Smooth muscle cell (in vitro differentiated cells): ENCODE measurements at regions not wholly inside any gene's neighbourhood (a gene's known extent, or its start where the extent isn't known, plus 50 kb on each side); places are given as distances from the start of the nearest gene placed in this dataset.
"Not testable (repeated sequence)": the region's sequence is repeated elsewhere in the genome, so short reads cannot be mapped to it uniquely, and the experiment has no call there.

Experiments
- DNase-seq: peaks from one replicate; lab custom pipeline; 2025; ENCODE audit not compliant: unreplicated experiment; lab: John Stamatoyannopoulos, UW
- H2AFZ ChIP-seq: fragments of 200-600 bp; sonication (generic); 2 replicates; pipeline ENCODE4 v1.6.0; 2016; ENCODE audit warnings: antibody characterized with exemption, low read depth, mild to moderate bottlenecking
- H3F3A ChIP-seq: fragments of 200-600 bp; sonication (generic); 2 replicates; pipeline ENCODE4 v1.6.0; 2017; ENCODE audit warnings: antibody characterized with exemption, low read depth
- H3K27ac ChIP-seq: fragments of 200-600 bp; sonication (generic); 2 replicates; pipeline ENCODE4 v1.5.1; 2016; ENCODE audit warnings: low read depth, mild to moderate bottlenecking
- H3K27me3 ChIP-seq: fragments of 200-600 bp; sonication (generic); 2 replicates; pipeline ENCODE4 v1.6.1; 2016; ENCODE audit warnings: low read depth, mild to moderate bottlenecking
- H3K36me3 ChIP-seq: fragments of 200-600 bp; sonication (generic); 2 replicates; pipeline ENCODE4 v1.5.1; 2016; ENCODE audit warnings: low read depth
- H3K4me1 ChIP-seq: fragments of 200-600 bp; sonication (generic); 2 replicates; pipeline ENCODE4 v1.5.1; 2016; ENCODE audit warnings: low read depth
- H3K4me2 ChIP-seq: fragments of 200-600 bp; sonication (generic); 2 replicates; pipeline ENCODE4 v1.6.0; 2016; ENCODE audit warnings: mild to moderate bottlenecking
- H3K4me3 ChIP-seq: fragments of 200-600 bp; sonication (generic); 2 replicates; pipeline ENCODE4 v1.5.1; 2016; ENCODE audit warnings: mild to moderate bottlenecking
- H3K79me2 ChIP-seq: fragments of 200-600 bp; sonication (generic); 2 replicates; pipeline ENCODE4 v1.6.0; 2016; ENCODE audit warnings: low read depth, mild to moderate bottlenecking
- H3K9ac ChIP-seq: fragments of 200-600 bp; sonication (generic); 2 replicates; pipeline ENCODE4 v1.6.0; 2016; ENCODE audit warnings: low read depth
- H3K9me3 ChIP-seq: fragments of 200-600 bp; sonication (generic); replicated peaks from 2 replicates; pipeline ENCODE4 v1.5.1; 2016; ENCODE audit warnings: low read depth
- H4K20me1 ChIP-seq: fragments of 200-600 bp; sonication (generic); 2 replicates; pipeline ENCODE4 v1.6.0; 2016; ENCODE audit warnings: low read depth
- CTCF ChIP-seq: fragments of 200-600 bp; sonication (generic); IDR thresholded peaks from 2 replicates; pipeline ENCODE4 v1.5.1; 2017; ENCODE audit warnings: borderline replicate concordance, mild to moderate bottlenecking, antibody characterized with exemption; ENCODE audit not compliant: insufficient read depth, poor library complexity, severe bottlenecking
- WGBS: methylation state at CpG from one replicate; pipeline ENCODE4 v1.1.7; 2016; ENCODE audit warnings: low lambda C conversion rate; 5-methylcytosine and 5-hydroxymethylcytosine counted together

GRCh38 chr16:48959204-48959603, 322.4 kb downstream of the CBLN1 start:
- no peak overlapping the region for H3K4me3 ChIP-seq
- no peak for TF ChIP-seq CTCF
- H3K27me3 ChIP-seq: no peaks in the 10 kb centered on the region
- H3K79me2 ChIP-seq: no peaks in the 10 kb centered on the region
- 70% methylated on average over 3 of the region's 3 CpGs for WGBS
- H3K4me1 ChIP-seq: no peaks in the 10 kb centered on the region
- H3K4me2 ChIP-seq: no peak overlapping the region
- no peaks in the 10 kb centered on the region for H3K9me3 ChIP-seq
- H3K9ac ChIP-seq: no peak overlapping the region
- H4K20me1 ChIP-seq: no peaks in the 10 kb centered on the region
- no peak overlapping the region for H2AFZ ChIP-seq
- no peaks in the 10 kb centered on the region for H3F3A ChIP-seq
- no peaks in the 10 kb centered on the region for H3K36me3 ChIP-seq
- no peak overlapping the region for H3K27ac ChIP-seq
- DNase-seq: no peak

GRCh38 chr16:48958681-48959080, 323.0 kb downstream of the CBLN1 start:
- no peak overlapping the region for H3K27ac ChIP-seq
- TF ChIP-seq CTCF: no peak
- 64% methylated on average over 5 of the region's 5 CpGs for WGBS

GRCh38 chr16:48956620-48957019, 325.0 kb downstream of the CBLN1 start:
- TF ChIP-seq CTCF: no peak
- Histone ChIP-seq H3K4me1 (no peaks in the 10 kb centered on the region), H2AFZ (no peak overlapping the region), H3K27ac (no peak overlapping the region), H4K20me1 (no peaks in the 10 kb centered on the region), H3K27me3 (no peaks in the 10 kb centered on the region), H3K79me2 (no peaks in the 10 kb centered on the region), H3K9ac (no peak overlapping the region), H3K4me2 (no peak overlapping the region), H3K9me3 (no peaks in the 10 kb centered on the region), H3F3A (no peaks in the 10 kb centered on the region), H3K36me3 (no peaks in the 10 kb centered on the region), H3K4me3 (no peak overlapping the region)
- WGBS: 86% methylated on average over 4 of the region's 4 CpGs
- no peak for DNase-seq

More at GRCh38 chr16:48958681-48959080, 323.0 kb downstream of the CBLN1 start:
- H3F3A ChIP-seq: no peaks in the 10 kb centered on the region
- no peaks in the 10 kb centered on the region for H3K4me1 ChIP-seq
- H3K36me3 ChIP-seq: no peaks in the 10 kb centered on the region
- no peak overlapping the region for H3K4me2 ChIP-seq
- no peaks in the 10 kb centered on the region for H3K27me3 ChIP-seq
- H2AFZ ChIP-seq: no peak overlapping the region
- no peaks in the 10 kb centered on the region for H3K79me2 ChIP-seq
- no peaks in the 10 kb centered on the region for H3K9me3 ChIP-seq
- no peak for DNase-seq
- H3K4me3 ChIP-seq: no peak overlapping the region
- H3K9ac ChIP-seq: no peak overlapping the region
- no peaks in the 10 kb centered on the region for H4K20me1 ChIP-seq

GRCh38 chr16:48955837-48956236, 325.8 kb downstream of the CBLN1 start:
- no peaks in the 10 kb centered on the region for H3K36me3 ChIP-seq
- no peaks in the 10 kb centered on the region for H4K20me1 ChIP-seq
- H2AFZ ChIP-seq: no peak overlapping the region
- H3K79me2 ChIP-seq: no peaks in the 10 kb centered on the region
- H3K4me1 ChIP-seq: no peaks in the 10 kb centered on the region
- H3K4me2 ChIP-seq: no peak overlapping the region
- H3K27ac ChIP-seq: no peak overlapping the region
- WGBS: 67% methylated on average over 3 of the region's 3 CpGs
- no peaks in the 10 kb centered on the region for H3K27me3 ChIP-seq
- no peak overlapping the region for H3K4me3 ChIP-seq
- no peaks in the 10 kb centered on the region for H3F3A ChIP-seq
- TF ChIP-seq CTCF: no peak
- no peak for DNase-seq
- H3K9me3 ChIP-seq: no peaks in the 10 kb centered on the region
- no peak overlapping the region for H3K9ac ChIP-seq

GRCh38 chr16:48951621-48952125, 330.0 kb downstream of the CBLN1 start:
- not testable (repeated sequence) for H3F3A ChIP-seq, H3K9me3 ChIP-seq, H3K4me3 ChIP-seq, H3K4me2 ChIP-seq, H3K4me1 ChIP-seq, H3K9ac ChIP-seq, H3K27me3 ChIP-seq, H3K79me2 ChIP-seq, H2AFZ ChIP-seq, H3K27ac ChIP-seq, H4K20me1 ChIP-seq, DNase-seq, H3K36me3 ChIP-seq
- 100% methylated on average over 13 of the region's 41 CpGs for WGBS
